GM18502 (cell line): ENCODE measurements at regions not wholly inside any gene's neighbourhood (a gene's known extent, or its start where the extent isn't known, plus 50 kb on each side); places are given as distances from the start of the nearest gene placed in this dataset.

ENCODE experiments used
- ATAC-seq: cut with Tn5 transposase; IDR thresholded peaks from one replicate; pipeline ENCODE4 v1.9.1; 2021; ENCODE audit warnings: mild to moderate bottlenecking; ENCODE audit not compliant: unreplicated experiment, poor library complexity

GRCh38 chr5:81856948-81857928 is 106.3 kb upstream of the SSBP2 start:
- ATAC-seq, result no peak

DNA sequence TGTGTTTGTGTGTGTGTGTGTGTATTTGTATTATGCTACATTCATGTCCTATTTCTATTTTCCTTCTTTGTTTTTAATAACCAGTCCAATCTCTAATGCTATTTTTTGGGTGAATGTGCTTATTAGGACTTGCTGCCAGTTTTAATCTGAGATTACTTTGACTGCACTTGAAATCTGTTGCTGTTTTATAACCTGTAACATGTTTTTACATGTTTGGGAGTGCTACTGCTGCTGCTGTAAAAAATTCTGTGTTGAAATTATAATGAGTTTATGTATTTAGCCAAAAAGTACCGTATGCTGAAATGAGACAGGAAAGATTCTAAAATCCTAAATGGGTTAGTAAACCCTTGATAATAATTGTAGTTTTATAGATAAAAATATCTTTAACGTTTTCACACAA is 104.7 kb upstream of the SSBP2 start:
- no peak for ATAC-seq

GRCh38 chr5:81854915-81855314 is 104.0 kb upstream of the SSBP2 start:
- ATAC-seq, result no peak

GRCh38 chr5:81854485-81854884 is 103.6 kb upstream of the SSBP2 start:
- no peak for ATAC-seq

DNA sequence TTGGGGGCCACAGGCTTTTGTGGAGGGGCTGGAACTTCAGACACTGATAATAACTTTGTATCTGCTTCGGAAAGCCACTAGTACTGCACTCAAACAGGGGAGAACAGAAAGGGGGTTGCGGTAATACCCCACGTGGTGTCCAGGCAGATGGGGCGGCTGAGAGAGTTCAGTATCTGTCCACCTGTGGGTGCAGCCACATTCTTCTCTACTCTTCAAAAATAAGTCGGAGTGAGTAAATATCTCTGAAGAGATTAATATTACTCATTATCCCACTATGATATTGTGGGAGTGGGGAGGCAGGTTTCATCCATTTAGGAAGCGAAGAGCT is 102.1 kb upstream of the SSBP2 start:
- no peak for ATAC-seq

DNA sequence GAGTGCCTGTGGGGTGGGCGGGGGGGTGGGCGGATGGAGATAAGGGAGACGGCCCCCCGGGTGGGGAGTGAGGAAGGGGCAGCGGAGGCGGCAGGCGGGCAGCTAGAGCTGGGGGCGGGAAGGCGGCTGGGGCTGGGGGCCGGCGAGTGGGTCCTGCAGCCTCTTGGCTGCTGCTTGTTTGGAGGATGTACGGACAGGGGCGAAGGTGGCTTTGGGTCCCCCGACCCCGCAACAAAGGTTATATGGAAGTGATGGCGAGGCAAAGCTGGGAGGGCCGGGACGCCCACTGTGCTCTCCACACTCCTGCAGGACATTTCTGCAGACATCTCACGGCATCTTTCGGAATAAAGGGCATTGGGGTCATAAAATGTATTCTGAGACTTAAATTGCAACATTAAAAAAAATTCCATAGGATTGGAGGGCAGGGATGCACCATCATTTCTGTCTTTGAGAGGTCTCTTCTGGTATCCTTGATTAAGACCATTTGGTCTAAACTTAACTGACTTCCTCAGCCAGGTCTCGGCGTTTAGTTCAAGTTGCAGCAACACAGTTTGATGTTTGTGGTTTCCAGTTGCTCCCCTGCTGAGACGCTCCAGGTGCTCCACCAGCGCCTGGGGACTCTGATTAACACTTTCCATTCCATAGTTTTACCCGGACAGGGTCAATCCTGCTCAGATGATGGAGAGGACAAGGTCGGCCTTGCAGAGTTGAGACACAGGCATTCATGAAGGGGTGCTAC is 101.6 kb upstream of the SSBP2 start:
- ATAC-seq, result no peak

DNA sequence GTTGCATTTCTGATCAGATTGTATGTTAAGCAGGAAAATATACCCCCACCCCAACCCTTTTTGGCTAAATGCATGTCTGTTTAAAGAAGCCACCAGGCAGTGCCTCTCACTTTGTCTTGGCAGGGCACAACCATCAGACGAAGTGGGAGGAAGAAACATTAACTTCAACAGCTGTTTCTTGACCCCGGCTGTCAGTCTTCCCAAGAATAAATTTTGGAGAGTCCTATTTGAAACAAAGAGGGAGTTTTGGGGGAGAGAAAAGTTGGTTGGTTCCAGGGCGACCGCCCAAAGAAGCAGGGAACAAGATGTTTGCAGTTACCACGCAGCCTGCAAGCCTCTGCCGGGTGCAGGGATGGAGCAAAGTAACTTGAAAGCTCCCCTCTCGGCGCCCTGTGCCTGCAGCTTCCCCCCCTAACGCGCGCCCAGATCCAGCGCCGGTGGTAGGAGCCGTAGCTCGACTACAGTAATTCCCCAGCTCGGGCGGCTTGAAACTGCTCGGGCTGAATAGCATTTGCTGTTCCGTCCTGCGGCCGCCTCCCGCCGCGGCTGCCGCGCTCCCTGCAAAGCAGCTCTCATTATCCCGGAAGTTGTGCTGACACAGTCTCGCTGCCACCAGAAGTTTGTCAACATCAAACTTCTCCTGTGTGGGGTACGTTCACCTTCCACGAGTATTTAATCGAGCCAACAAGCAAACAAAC is 100.7 kb upstream of the SSBP2 start:
- ATAC-seq, result peak; percentile 91

- no peak for ATAC-seq
Measured at GRCh38 chr5:81850501-81851357, 99.8 kb upstream of the SSBP2 start.

DNA sequence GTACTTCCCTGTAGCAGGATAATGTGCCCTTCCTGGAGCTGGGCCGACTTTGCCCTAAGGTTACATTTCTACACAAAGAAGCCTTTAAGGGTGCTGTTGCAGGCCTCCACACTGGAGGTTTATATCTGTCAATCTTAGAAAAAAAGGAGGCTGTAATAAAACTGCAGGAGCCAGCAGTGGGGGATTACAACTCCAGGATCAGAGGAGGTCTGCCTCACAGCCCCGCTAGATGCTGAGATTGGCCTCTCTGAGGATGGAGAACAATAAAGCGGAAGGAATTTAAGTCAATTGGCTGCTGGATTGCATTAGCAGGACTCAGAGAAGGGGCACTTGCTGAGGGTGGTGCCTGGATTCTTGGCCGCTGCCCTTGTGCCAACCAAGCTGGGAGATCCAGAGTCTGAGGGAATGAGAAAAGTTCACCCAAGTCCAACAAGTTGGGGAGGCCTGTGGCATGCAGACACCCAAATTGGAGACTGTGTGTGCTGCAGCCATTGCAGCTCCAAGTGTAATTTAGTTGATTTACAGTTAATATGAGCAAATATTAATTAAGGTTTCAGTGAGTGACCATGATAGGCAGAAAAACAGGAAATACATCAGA is 99.0 kb upstream of the SSBP2 start:
- ATAC-seq, result no peak

DNA sequence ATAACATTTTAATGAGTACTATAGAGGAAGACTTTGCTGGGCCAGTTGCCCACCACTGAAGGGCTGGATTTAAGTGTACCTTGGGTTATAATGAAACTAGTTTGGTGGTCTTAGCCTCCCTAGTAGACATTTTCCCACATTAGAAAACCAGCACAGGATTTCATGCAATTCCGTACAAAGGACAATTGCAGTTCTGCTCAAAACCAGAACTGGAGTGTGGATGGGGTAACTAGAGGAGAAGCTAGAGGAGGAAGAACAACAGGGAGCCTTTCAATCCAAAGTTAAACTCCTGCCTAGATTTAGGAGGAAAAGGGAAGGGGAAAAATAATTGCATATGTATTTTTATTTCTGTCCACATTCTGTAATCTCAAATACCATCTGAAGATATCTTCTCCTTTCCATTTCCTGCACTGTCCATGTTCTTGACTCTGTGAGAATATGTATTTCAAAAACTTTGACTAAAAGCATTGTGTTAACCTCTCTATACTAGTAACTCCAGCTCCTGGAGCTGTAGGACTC is 97.5 kb upstream of the SSBP2 start:
- no peak for ATAC-seq

- no peak for ATAC-seq
Measured at GRCh38 chr5:81846301-81846700, 95.4 kb upstream of the SSBP2 start.

DNA sequence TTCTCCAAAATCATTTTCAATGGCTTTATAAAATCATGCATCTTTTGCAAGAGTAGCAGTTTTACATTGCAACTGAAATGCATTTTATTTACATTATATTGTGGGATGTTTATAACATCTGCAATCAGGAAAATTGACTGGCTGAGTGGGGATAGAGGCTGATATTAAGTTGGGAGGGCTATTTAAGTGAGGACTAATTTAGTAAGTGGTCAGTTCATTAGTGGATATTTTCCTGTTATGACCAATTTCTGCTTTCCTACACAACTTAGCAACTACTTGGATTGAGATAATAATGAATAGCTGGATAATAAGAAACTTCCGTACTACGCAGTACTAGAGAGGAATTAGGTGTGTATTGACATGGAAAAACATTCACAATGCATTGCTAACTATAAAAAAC is 92.9 kb upstream of the SSBP2 start:
- ATAC-seq, result no peak

GRCh38 chr5:81842795-81843398 is 92.0 kb upstream of the SSBP2 start:
- ATAC-seq, result no peak

DNA sequence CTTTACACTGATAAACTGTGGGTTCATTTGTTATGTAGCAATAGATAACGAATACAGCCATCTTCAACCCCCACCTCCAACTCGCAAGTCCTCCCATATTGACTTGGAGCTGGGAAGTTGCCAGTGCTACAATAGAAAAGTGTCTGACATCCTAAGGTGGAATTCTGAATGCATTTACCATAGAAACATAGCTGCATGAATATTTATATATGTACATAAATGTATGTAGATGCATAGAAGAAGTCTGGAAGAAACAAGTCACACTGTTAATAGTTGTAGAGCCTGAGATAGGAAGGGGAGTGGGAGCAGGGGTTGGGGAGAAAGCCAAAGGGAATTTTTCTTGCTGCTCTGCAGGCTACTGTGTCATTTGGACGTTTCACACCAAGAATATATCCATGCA is 88.1 kb upstream of the SSBP2 start:
- no peak for ATAC-seq

DNA sequence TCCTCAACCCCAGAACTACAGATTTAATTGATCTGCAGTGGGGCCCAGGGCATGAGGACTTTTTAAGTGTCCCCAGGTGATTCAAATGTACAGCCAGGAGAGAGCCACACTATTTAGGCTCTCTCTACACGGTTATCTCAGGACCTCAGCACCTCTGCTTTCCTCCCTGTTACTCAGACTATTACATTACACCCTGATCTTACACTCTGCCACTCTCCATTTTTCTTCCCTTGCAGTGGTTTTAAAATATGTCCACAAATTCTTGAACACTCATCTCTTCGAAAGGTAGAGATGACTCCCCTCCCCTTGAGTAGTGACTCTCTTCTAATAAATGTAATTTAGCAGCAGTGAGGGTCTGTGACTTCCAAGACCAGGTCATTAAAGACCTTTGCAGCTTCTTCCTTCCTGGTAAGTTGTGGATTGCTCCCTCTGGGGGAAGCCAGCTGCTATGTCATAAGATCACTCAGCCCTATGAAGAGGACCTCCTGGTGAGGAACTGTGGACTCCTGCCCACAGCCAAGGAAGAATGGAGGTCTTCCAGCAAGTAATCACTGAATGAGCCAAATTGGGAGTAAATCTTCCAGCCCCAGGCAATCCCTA is 87.5 kb upstream of the SSBP2 start:
- peak; percentile 90 for ATAC-seq

- no peak for ATAC-seq
Measured at GRCh38 chr5:81837667-81838306, 86.9 kb upstream of the SSBP2 start.

DNA sequence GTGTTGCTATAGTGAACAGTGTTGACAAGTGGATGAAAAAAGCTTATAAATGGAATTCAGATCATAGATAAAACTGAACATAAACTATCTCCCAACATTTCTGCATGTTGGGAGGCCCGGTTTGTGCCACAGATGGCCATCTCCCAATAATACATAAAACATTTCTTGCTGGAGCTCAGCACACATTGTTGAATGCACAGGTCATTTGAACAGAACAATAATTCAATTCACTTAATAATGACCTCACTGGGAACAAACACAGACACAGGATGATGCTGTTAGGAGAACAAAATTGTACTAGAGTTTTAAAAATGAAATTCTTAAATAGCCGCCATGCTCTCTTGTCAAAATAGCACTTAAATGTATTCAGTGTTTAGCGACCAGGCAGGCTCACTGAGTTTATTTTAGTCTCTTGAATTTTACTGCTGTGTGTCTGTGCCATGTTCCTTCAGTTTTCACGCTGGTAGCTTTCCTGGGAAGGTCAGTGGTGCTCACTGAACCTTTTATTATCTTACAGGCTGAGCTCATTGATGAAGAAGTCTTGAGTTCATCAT is 85.0 kb upstream of the SSBP2 start:
- no peak for ATAC-seq
